KMS-11 (cell line): ENCODE measurements at regions not wholly inside any gene's neighbourhood (a gene's known extent, or its start where the extent isn't known, plus 50 kb on each side); places are given as distances from the start of the nearest gene placed in this dataset.

Experiments used
- H2AFZ ChIP-seq: fragments of 200-600 bp; sonication (generic); 2 replicates; pipeline ENCODE4 v1.6.1; 2016; ENCODE audit warnings: antibody characterized with exemption, mixed run types, low read depth
- H3K27ac ChIP-seq: fragments of 200-600 bp; sonication (generic); 2 replicates; pipeline ENCODE4 v1.6.1; 2016; ENCODE audit warnings: mild to moderate bottlenecking, mixed run types
- H3K27me3 ChIP-seq: fragments of 200-600 bp; sonication (generic); 2 replicates; pipeline ENCODE4 v1.6.1; 2017; ENCODE audit warnings: mild to moderate bottlenecking, low read depth, mixed run types, moderate library complexity; ENCODE audit not compliant: insufficient read depth
- H3K36me3 ChIP-seq: fragments of 200-600 bp; sonication (generic); 2 replicates; pipeline ENCODE4 v1.6.1; 2017; ENCODE audit warnings: mild to moderate bottlenecking, mixed run types; ENCODE audit not compliant: insufficient read depth
- H3K4me1 ChIP-seq: fragments of 200-600 bp; sonication (generic); 2 replicates; pipeline ENCODE4 v1.6.1; 2016; ENCODE audit warnings: mild to moderate bottlenecking, low read depth, mixed run types; ENCODE audit not compliant: poor library complexity, severe bottlenecking
- H3K4me2 ChIP-seq: fragments of 200-600 bp; sonication (generic); 2 replicates; pipeline ENCODE4 v1.7.0; 2016; ENCODE audit warnings: mild to moderate bottlenecking, mixed run types
- H3K4me3 ChIP-seq: fragments of 200-600 bp; sonication (generic); IDR thresholded peaks from 2 replicates; pipeline ENCODE4 v1.6.1; 2017; ENCODE audit warnings: low read depth, low read length, mixed read lengths; ENCODE audit not compliant: insufficient read depth
- H3K79me2 ChIP-seq: fragments of 200-600 bp; sonication (generic); 2 replicates; pipeline ENCODE4 v1.6.1; 2016; ENCODE audit warnings: low read depth, mixed run types; ENCODE audit not compliant: insufficient read depth
- H3K9ac ChIP-seq: fragments of 200-600 bp; sonication (generic); 2 replicates; pipeline ENCODE4 v1.6.1; 2016; ENCODE audit warnings: mild to moderate bottlenecking, mixed run types
- H4K20me1 ChIP-seq: fragments of 200-600 bp; sonication (generic); 2 replicates; pipeline ENCODE4 v1.6.1; 2016; ENCODE audit warnings: mild to moderate bottlenecking, mixed run types; ENCODE audit not compliant: insufficient read depth
- TF ChIP-seq, protein P1 (sequence below): fragments of 200-600 bp; sonication (generic); conservative IDR thresholded peaks from 2 replicates; pipeline ENCODE4 v1.6.1; 2017; ENCODE audit warnings: low read depth, mild to moderate bottlenecking, antibody characterized with exemption, low read length, moderate library complexity, mixed read lengths

DNA sequence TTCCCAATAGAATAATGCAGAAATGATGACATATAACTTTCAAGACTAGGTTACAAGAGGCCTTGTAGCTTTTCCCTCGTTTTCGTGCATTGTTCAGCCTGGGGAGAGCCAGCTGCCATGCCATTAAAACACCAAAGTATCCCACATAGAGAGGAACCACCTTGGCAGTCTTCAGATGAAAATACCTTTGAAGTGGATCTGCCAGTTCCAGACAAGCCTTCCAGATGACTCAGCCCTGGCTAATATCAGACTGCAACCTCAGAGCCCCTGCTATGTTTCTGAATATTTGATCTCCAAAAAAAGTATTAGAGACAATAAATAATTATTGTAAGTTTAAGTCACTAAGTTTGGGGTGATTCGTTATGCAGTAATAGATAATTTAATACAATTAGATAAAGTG lies 294.3 kb upstream of the GBE1 start:
- H3K4me2 ChIP-seq: no peak overlapping the region
- no peaks in the 10 kb centered on the region for H3K27me3 ChIP-seq
- H3K27ac ChIP-seq: no peak overlapping the region
- no peaks in the 10 kb centered on the region for H3K79me2 ChIP-seq
- no peak overlapping the region for H3K9ac ChIP-seq
- H3K4me1 ChIP-seq: no peaks in the 10 kb centered on the region
- no peak overlapping the region for H2AFZ ChIP-seq
- TF ChIP-seq, protein P1, sequence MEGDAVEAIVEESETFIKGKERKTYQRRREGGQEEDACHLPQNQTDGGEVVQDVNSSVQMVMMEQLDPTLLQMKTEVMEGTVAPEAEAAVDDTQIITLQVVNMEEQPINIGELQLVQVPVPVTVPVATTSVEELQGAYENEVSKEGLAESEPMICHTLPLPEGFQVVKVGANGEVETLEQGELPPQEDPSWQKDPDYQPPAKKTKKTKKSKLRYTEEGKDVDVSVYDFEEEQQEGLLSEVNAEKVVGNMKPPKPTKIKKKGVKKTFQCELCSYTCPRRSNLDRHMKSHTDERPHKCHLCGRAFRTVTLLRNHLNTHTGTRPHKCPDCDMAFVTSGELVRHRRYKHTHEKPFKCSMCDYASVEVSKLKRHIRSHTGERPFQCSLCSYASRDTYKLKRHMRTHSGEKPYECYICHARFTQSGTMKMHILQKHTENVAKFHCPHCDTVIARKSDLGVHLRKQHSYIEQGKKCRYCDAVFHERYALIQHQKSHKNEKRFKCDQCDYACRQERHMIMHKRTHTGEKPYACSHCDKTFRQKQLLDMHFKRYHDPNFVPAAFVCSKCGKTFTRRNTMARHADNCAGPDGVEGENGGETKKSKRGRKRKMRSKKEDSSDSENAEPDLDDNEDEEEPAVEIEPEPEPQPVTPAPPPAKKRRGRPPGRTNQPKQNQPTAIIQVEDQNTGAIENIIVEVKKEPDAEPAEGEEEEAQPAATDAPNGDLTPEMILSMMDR: no peak
- no peak overlapping the region for H3K4me3 ChIP-seq
- H4K20me1 ChIP-seq: no peaks in the 10 kb centered on the region
- H3K36me3 ChIP-seq: no peaks in the 10 kb centered on the region

DNA sequence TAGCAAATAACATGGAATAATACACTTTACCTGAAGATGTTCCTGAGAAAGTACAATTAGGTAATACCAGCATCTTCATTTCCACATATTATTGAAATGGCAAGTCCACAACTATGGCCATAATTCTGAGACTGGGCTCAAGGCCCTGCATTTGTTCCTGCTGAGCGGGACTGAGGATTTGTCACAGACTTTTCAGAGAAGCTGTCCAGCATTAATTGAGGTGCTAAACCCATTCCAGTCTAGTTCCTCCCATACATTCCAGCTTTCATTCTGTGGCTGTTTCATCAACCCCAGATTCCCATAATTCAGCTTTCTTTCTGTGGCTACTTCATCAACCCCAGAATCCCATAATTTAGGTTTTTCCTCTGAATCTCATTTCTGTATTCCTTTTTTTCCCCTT lies 293.4 kb upstream of the GBE1 start:
- TF ChIP-seq, protein P1: no peak
- H2AFZ ChIP-seq: no peak overlapping the region
- H3K27me3 ChIP-seq: no peaks in the 10 kb centered on the region
- no peak overlapping the region for H3K27ac ChIP-seq
- no peaks in the 10 kb centered on the region for H3K36me3 ChIP-seq
- H3K4me1 ChIP-seq: no peaks in the 10 kb centered on the region
- no peak overlapping the region for H3K4me2 ChIP-seq
- H3K9ac ChIP-seq: no peak overlapping the region
- no peaks in the 10 kb centered on the region for H4K20me1 ChIP-seq
- no peaks in the 10 kb centered on the region for H3K79me2 ChIP-seq
- no peak overlapping the region for H3K4me3 ChIP-seq

DNA sequence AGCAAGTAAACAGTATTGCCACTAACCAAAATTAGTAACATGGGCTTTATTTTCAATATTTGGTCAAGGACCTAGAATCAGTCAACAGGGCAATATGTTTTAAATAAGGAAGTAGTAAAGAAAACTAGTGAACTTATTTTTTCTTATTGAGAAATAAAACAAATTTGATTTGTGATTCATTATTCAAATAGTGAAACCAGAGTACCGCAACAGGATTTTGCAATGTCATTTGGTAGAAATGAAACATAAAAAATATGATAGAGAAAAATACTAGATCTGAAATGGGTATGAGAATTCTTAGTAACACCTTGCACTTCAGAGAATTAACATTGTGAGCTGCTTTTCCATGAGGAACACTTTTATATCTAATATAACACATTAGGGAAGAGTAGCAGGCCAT lies 291.8 kb upstream of the GBE1 start:
- TF ChIP-seq, protein P1: no peak
- Histone ChIP-seq H3K79me2 (no peaks in the 10 kb centered on the region), H3K27me3 (no peaks in the 10 kb centered on the region), H2AFZ (no peak overlapping the region), H3K9ac (no peak overlapping the region), H3K27ac (no peak overlapping the region), H3K4me3 (no peak overlapping the region), H3K4me2 (no peak overlapping the region), H4K20me1 (no peaks in the 10 kb centered on the region), H3K36me3 (no peaks in the 10 kb centered on the region), H3K4me1 (no peaks in the 10 kb centered on the region)

DNA sequence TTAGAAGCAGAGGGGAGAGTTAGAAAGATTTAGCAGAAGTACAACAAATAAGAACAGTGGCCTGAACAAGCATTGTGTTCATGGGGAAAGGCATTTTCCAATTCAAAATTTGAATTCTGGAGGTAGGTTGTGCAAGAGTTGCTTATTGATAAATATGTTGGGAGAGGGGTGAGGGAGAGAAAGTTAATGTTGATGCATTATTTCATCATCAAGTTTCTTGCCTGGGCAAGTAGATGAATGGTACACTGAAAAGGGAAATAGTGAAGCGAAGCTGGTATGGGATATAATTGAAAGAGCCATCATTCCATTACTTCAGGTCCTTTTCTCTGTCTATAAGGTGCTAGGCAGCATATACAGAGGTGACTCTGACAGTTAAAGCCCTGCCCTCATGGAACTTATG lies 288.9 kb upstream of the GBE1 start:
- Histone ChIP-seq H4K20me1 (no peaks in the 10 kb centered on the region), H3K4me1 (no peaks in the 10 kb centered on the region), H3K27me3 (no peaks in the 10 kb centered on the region), H3K9ac (no peak overlapping the region), H3K79me2 (no peaks in the 10 kb centered on the region), H3K36me3 (no peaks in the 10 kb centered on the region), H3K4me2 (no peak overlapping the region), H3K27ac (no peak overlapping the region), H3K4me3 (no peak overlapping the region), H2AFZ (no peak overlapping the region)
- TF ChIP-seq, protein P1: no peak

DNA sequence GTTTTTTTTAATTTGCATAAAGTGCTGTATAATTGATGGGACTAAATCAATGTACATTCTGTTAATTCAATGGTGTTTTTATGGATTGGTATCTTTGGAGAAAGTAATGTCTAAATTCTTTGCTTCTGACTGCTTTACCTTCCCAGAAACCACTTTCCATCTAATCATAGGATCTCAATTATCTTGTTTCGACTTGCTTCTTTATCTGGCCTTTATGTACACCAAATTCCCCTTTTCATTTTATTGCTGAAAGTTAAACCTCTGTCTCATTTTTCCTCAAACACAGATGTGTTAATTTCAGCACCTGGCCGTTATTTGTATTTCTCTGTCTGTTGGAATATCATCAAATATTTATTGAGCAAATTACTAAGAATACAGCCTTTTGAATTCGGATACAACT lies 287.3 kb upstream of the GBE1 start:
- Histone ChIP-seq H3K27me3 (no peaks in the 10 kb centered on the region), H3K4me2 (no peak overlapping the region), H3K27ac (no peak overlapping the region), H2AFZ (no peak overlapping the region), H3K9ac (no peak overlapping the region), H4K20me1 (no peaks in the 10 kb centered on the region), H3K79me2 (no peaks in the 10 kb centered on the region), H3K36me3 (no peaks in the 10 kb centered on the region), H3K4me3 (no peak overlapping the region), H3K4me1 (no peaks in the 10 kb centered on the region)
- TF ChIP-seq, protein P1: no peak
